HUES6 (cell line): ENCODE measurements at regions not wholly inside any gene's neighbourhood (a gene's known extent, or its start where the extent isn't known, plus 50 kb on each side); places are given as distances from the start of the nearest gene placed in this dataset.
"Not testable (repeated sequence)": the region's sequence is repeated elsewhere in the genome, so short reads cannot be mapped to it uniquely, and the experiment has no call there.

Source experiments
- H3K27ac ChIP-seq: 2 replicates; pipeline ENCODE4 v1.7.0; 2013; ENCODE audit warnings: low read depth, mild to moderate bottlenecking, low read length, inconsistent platforms
- H3K27me3 ChIP-seq: 2 replicates; pipeline ENCODE4 v1.6.1; 2013; ENCODE audit warnings: low read length; ENCODE audit not compliant: control insufficient read depth, insufficient read depth
- H3K36me3 ChIP-seq: 2 replicates; pipeline ENCODE4 v1.6.1; 2013; ENCODE audit warnings: low read length; ENCODE audit not compliant: control insufficient read depth, insufficient read depth
- H3K4me1 ChIP-seq: 2 replicates; pipeline ENCODE4 v1.6.1; 2013; ENCODE audit warnings: low read length; ENCODE audit not compliant: control insufficient read depth, insufficient read depth
- H3K4me3 ChIP-seq: 2 replicates; pipeline ENCODE4 v1.5.1; 2013; ENCODE audit warnings: low read depth, low read length
- H3K9ac ChIP-seq: one replicate; pipeline ENCODE4 v1.6.1; 2013; ENCODE audit warnings: mild to moderate bottlenecking, low read length
- H3K9me3 ChIP-seq: 2 replicates; pipeline ENCODE4 v1.6.1; 2013; ENCODE audit warnings: low read depth, low read length; ENCODE audit not compliant: control insufficient read depth, insufficient read depth

DNA sequence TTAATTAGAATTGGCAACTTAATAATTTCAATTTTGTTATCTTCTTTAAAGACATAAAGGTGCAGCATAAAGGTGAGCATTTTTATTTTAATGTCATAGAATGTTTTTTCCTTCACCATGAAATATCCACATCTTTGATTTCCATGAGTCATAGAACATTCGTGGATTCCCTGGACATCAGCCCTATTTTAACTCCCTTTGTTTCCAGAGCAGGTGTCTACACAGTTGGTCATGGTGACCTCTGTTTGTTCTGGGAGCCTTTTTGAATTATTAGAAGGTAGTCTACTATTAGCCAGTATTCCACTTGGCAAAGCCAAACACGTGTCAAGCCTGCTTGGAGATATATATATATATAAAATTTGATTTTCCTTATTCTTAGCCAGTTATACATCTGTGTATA is 572.9 kb downstream of the LTN1 start:
- H3K4me1 ChIP-seq: no peaks in the 10 kb centered on the region
- H3K4me3 ChIP-seq: no peak overlapping the region
- no peak overlapping the region for H3K27ac ChIP-seq
- no peaks in the 10 kb centered on the region for H3K36me3 ChIP-seq
- no peaks in the 10 kb centered on the region for H3K27me3 ChIP-seq
- H3K9ac ChIP-seq: no peak overlapping the region
- no peaks in the 10 kb centered on the region for H3K9me3 ChIP-seq

GRCh38 chr21:28418726-28419514 is 573.8 kb downstream of the LTN1 start:
- Histone ChIP-seq H3K9ac (no peak overlapping the region), H3K36me3 (no peaks in the 10 kb centered on the region), H3K9me3 (no peaks in the 10 kb centered on the region), H3K4me3 (no peak overlapping the region), H3K4me1 (no peaks in the 10 kb centered on the region), H3K27ac (no peak overlapping the region), H3K27me3 (no peaks in the 10 kb centered on the region)

GRCh38 chr21:28410256-28410655 is 582.4 kb downstream of the LTN1 start:
- Histone ChIP-seq H3K9me3 (no peaks in the 10 kb centered on the region), H3K4me1 (no peaks in the 10 kb centered on the region), H3K27ac (no peak overlapping the region), H3K4me3 (no peak overlapping the region), H3K36me3 (no peaks in the 10 kb centered on the region), H3K27me3 (no peaks in the 10 kb centered on the region), H3K9ac (no peak overlapping the region)

DNA sequence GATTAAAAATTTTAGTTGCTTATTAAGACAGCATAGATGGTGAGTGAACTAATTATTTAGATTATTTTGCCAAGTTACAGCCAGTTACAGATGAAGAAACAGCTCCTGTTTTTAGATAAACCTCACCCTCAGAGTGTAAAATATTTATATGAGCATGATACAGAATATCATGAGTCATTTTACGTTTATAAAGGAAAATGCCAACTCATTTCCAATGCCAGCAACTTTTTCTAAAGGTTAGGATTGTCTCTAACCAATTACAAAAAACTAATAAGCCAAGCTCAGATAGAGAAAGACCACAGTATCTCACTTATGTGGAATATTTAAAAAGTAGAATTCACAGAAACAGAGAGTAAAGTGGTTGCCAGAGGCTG is 590.1 kb downstream of the LTN1 start:
- Histone ChIP-seq H3K4me1 (no peaks in the 10 kb centered on the region), H3K4me3 (no peak overlapping the region), H3K27me3 (no peaks in the 10 kb centered on the region), H3K9ac (no peak overlapping the region), H3K9me3 (peaks cover 10% of the 10 kb centered on the region; the same call in 1 of the 2 replicates), H3K27ac (no peak overlapping the region), H3K36me3 (no peaks in the 10 kb centered on the region)

DNA sequence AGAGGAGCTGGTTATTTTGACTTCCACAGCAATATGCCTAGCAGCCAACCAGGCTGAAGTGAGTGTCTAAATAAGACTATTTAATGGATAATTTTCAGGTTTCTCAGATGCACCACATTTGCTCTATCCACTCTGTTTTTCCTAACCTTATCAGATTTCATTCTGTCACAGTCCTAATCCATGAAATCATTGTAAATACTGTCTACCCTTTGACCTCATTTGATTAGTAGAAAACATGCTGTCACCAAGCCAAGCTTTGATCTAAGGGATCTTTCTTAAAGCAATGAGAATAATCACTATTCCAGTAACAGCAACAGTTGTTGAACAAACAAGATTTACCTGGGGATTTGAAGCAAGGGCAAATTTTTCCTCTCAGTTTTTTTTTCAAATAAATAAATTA is 595.6 kb downstream of the LTN1 start:
- Histone ChIP-seq H3K9me3 (peaks cover 33% of the 10 kb centered on the region), H3K4me3 (no peak overlapping the region), H3K27me3 (no peaks in the 10 kb centered on the region), H3K9ac (no peak overlapping the region), H3K36me3 (no peaks in the 10 kb centered on the region), H3K27ac (no peak overlapping the region), H3K4me1 (no peaks in the 10 kb centered on the region)

DNA sequence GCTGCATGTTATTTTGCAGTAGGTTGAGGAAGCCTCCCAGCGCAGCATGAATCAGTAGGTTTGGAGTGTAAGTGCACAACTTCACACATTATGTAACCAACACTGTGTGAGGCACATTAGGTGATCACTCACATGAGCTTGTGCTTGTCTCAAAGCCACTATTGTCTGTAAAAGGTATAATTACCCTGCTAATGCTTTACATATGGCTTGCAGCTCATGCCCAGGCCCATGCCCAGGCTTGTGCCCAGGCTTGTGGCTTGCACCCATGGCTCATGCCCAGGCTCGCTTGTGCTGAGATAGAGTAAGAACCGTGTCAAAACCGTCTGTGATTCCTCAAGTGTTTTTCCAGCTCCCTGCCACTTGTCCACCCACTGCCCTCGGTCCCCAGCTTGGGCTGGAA is 596.3 kb downstream of the LTN1 start:
- no peaks in the 10 kb centered on the region for H3K27me3 ChIP-seq
- H3K27ac ChIP-seq: no peak overlapping the region
- H3K4me1 ChIP-seq: no peaks in the 10 kb centered on the region
- peaks cover 33% of the 10 kb centered on the region for H3K9me3 ChIP-seq
- no peaks in the 10 kb centered on the region for H3K36me3 ChIP-seq
- H3K9ac ChIP-seq: no peak overlapping the region
- no peak overlapping the region for H3K4me3 ChIP-seq

DNA sequence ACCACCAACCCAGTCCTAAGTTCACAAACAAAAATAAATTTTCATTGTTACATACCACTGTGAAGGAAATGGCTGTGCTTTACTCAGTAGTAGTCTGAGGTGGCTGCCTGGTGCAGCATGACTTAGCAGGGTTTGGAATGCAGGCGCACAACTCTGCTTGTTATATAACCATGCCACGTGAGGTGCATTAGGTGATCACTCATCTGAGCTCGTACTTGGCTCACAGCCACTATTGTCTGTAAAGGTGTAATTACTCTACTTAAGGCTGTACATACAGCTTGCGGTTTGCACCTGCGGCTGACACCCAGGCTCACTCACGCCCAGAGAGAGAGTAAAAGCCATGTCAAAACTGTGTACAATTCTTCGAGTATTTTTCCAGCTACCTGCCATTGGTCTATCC is 599.4 kb downstream of the LTN1 start:
- no peak overlapping the region for H3K9ac ChIP-seq
- H3K27me3 ChIP-seq: no peaks in the 10 kb centered on the region
- peaks cover 26% of the 10 kb centered on the region for H3K9me3 ChIP-seq
- no peak overlapping the region for H3K27ac ChIP-seq
- no peaks in the 10 kb centered on the region for H3K36me3 ChIP-seq
- H3K4me1 ChIP-seq: no peaks in the 10 kb centered on the region
- H3K4me3 ChIP-seq: no peak overlapping the region

- H3K27ac ChIP-seq: no peak overlapping the region
- peaks cover 20% of the 10 kb centered on the region for H3K9me3 ChIP-seq
- H3K4me3 ChIP-seq: no peak overlapping the region
- H3K27me3 ChIP-seq: no peaks in the 10 kb centered on the region
- H3K9ac ChIP-seq: no peak overlapping the region
- H3K36me3 ChIP-seq: no peaks in the 10 kb centered on the region
- no peaks in the 10 kb centered on the region for H3K4me1 ChIP-seq
Observed at GRCh38 chr21:28391938-28392849, 600.5 kb downstream of the LTN1 start.

DNA sequence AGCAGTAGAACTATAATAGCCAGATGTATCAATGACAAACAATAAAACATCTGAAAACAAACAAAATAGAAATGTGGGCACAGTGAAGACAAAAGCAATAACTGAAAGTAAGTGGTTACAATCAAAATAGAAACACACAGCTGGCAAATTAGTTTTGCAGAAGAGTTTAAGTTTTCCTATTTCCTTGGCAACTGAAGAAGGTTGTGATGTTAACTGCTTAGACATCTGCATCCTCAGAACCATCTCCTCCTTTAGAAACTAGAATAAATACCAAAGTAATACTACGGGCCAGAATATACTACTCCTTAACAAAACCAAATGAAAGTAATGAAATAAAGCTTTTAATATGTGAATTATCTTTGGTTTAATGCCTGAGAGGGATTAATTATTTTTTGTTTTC is 605.5 kb downstream of the LTN1 start:
- H3K4me3 ChIP-seq: no peak overlapping the region
- no peak overlapping the region for H3K9ac ChIP-seq
- no peaks in the 10 kb centered on the region for H3K9me3 ChIP-seq
- H3K27me3 ChIP-seq: no peaks in the 10 kb centered on the region
- H3K4me1 ChIP-seq: no peaks in the 10 kb centered on the region
- no peak overlapping the region for H3K27ac ChIP-seq
- H3K36me3 ChIP-seq: no peaks in the 10 kb centered on the region

GRCh38 chr21:28385845-28386244 is 606.8 kb downstream of the LTN1 start:
- Histone ChIP-seq H3K9me3 (no peaks in the 10 kb centered on the region), H3K4me1 (no peaks in the 10 kb centered on the region), H3K36me3 (no peaks in the 10 kb centered on the region), H3K9ac (no peak overlapping the region), H3K27me3 (no peaks in the 10 kb centered on the region), H3K4me3 (no peak overlapping the region), H3K27ac (no peak overlapping the region)

DNA sequence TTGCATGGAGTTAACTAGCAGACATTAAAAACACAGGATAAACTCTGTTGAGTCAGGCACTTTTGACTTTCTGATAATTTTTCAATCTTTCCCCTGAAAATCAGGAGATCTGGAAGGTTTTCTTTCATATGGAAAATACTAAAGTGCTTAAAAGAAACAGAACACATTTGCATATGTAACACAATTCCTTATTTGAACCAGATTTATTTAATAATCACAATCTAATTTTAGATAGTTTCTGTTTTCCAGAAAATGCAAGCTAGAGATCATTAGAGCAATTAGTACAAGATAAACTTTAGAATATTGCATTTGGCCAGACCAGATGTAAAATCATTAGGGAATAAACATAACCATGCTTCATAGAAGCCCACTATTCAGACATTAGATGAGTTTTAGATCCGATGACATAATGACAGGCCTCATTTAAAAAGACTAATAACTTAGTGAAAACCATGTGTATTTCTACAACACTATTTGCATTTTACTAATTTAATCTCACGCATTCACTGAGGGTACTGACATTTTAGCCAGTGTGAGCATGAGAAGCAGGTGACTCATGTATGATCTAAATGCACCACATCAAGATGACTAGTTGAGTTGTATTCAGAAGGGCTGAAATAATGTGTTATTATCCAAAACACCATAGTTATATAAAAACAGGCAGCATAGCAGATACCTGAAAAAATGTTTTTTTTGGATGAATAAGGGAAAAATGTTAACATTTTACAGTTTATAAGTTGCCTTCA is 611.5 kb downstream of the LTN1 start:
- H3K9ac ChIP-seq, H3K36me3 ChIP-seq, H3K4me1 ChIP-seq, H3K4me3 ChIP-seq, H3K27me3 ChIP-seq, H3K9me3 ChIP-seq, H3K27ac ChIP-seq: not testable (repeated sequence)
